K562 (cell line): ENCODE measurements at regions not wholly inside any gene's neighbourhood (a gene's known extent, or its start where the extent isn't known, plus 50 kb on each side); places are given as distances from the start of the nearest gene placed in this dataset.

ENCODE experiments used
- DEAF1 ChIP-seq: fragments of 450-650 bp; formaldehyde crosslinking; IDR thresholded peaks from 2 replicates; pipeline ENCODE4 v1.4.0; 2020; ENCODE audit warnings: mild to moderate bottlenecking, moderate library complexity
- REST ChIP-seq, 2 experiments: fragments of 450-650 bp; formaldehyde crosslinking in 1 of 2; IDR thresholded peaks; 2 replicates each; pipeline versions ENCODE4 v1.4.0 to v1.6.1; 2014 to 2020; ENCODE audit warnings: mild to moderate bottlenecking in 2 of 2, borderline replicate concordance in 1 of 2, low read depth in 1 of 2

DNA sequence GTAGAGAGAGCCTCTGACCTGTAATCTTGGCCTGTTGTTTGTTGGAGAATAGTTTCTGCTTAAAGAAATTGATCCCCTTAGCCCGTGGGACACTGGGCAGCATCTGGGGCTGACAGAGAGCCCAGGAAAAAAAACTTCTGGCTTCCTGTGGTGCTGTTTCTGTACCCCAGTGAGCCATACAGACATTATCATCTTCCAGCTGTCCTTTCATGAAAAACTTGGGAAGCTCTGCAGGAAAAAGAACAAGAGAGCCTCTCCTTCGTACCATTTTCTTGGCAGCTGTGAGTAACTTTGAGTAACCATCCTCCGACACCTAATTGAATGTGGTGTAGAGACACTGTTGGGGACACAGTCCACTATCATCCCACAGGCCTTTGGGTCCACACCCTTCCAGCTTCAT, 333.0 kb downstream of the SHQ1 start (continued):
- TF ChIP-seq REST (IDR thresholded peaks at IDR 0.05; ENCODE audit: borderline replicate concordance) (no peak), REST (CRISPR knock-in tag; IDR thresholded peaks at IDR 0.05; ENCODE audit: low read depth) (no peak), DEAF1 (no peak)
